ENCODE measurements at regions not wholly inside any gene's neighbourhood (a gene's known extent, or its start where the extent isn't known, plus 50 kb on each side); places are given as distances from the start of the nearest gene placed in this dataset.

GRCh38 chr12:125593269-125593668 lies 528.0 kb downstream of the AACS start:
- DNase-seq, result no peak

GRCh38 chr12:125604976-125605375 lies 539.7 kb downstream of the AACS start:
- no peak for DNase-seq

GRCh38 chr12:125606312-125606711 lies 541.1 kb downstream of the AACS start:
- DNase-seq, result no peak

- no peak for DNase-seq
Measured at GRCh38 chr12:125610292-125610691, 545.1 kb downstream of the AACS start.

GRCh38 chr12:125610971-125611370 lies 545.7 kb downstream of the AACS start:
- DNase-seq, result no peak

GRCh38 chr12:125614058-125614457 lies 548.8 kb downstream of the AACS start:
- DNase-seq, result no peak

GRCh38 chr12:125619723-125620122 lies 554.5 kb downstream of the AACS start:
- no peak for DNase-seq

GRCh38 chr12:125633686-125634085 lies 568.5 kb downstream of the AACS start:
- DNase-seq, result no peak

GRCh38 chr12:125634813-125635212 lies 569.6 kb downstream of the AACS start:
- DNase-seq, result no peak

GRCh38 chr12:125639826-125640225 lies 574.6 kb downstream of the AACS start:
- DNase-seq, result no peak

GRCh38 chr12:125643055-125643454 lies 577.8 kb downstream of the AACS start:
- no peak for DNase-seq

GRCh38 chr12:125645724-125646123 lies 580.5 kb downstream of the AACS start:
- no peak for DNase-seq

GRCh38 chr12:125650587-125650986 lies 585.4 kb downstream of the AACS start:
- no peak for DNase-seq

- DNase-seq, result no peak
Measured at GRCh38 chr12:125651625-125652024, 586.4 kb downstream of the AACS start.

- no peak for DNase-seq
Measured at GRCh38 chr12:125652681-125653080, 587.4 kb downstream of the AACS start.

- DNase-seq, result no peak
Measured at GRCh38 chr12:125657681-125658080, 592.4 kb downstream of the AACS start.

GRCh38 chr12:125674554-125675338 lies 609.5 kb downstream of the AACS start:
- no peak for DNase-seq

GRCh38 chr12:125676366-125676765 lies 611.1 kb downstream of the AACS start:
- DNase-seq, result no peak

- DNase-seq, result no peak
Measured at GRCh38 chr12:125677829-125678228, 612.6 kb downstream of the AACS start.

- DNase-seq, result no peak
Measured at GRCh38 chr12:125678589-125678993, 613.4 kb downstream of the AACS start.

- peak; percentile 3 for DNase-seq
Measured at GRCh38 chr12:125683748-125684381, 618.6 kb downstream of the AACS start.

- DNase-seq, result no peak
Measured at GRCh38 chr12:125684968-125685790, 619.9 kb downstream of the AACS start.

- DNase-seq, result no peak
Measured at GRCh38 chr12:125685915-125686314, 620.7 kb downstream of the AACS start.

GRCh38 chr12:125687403-125687802 lies 622.2 kb downstream of the AACS start:
- DNase-seq, result no peak

All from NCI-H1092 treated with DMSO at 0.1 percent for 48 hours (cell line).